H1 (cell line): ENCODE measurements at regions not wholly inside any gene's neighbourhood (a gene's known extent, or its start where the extent isn't known, plus 50 kb on each side); places are given as distances from the start of the nearest gene placed in this dataset.

Experiments used
- CTCF ChIA-PET: fragments of 300-600 bp; sonication (Branson Sonifier 250); formaldehyde crosslinking; loops from one replicate; lab custom pipeline; 2021; ENCODE audit not compliant: partially characterized antibody; lab: Charles Lee
- POLR2A ChIA-PET: fragments of 300-600 bp; sonication (Branson Sonifier 250); formaldehyde crosslinking; loops from one replicate; lab custom pipeline; 2021; ENCODE audit warnings: inconsistent platforms; ENCODE audit not compliant: partially characterized antibody; lab: Charles Lee
- DNase-seq, 2 experiments: peaks; one replicate each; pipeline versions ENCODE4 v3.0.0 to v3.0.0-alpha.2; 2010 to 2022; ENCODE audit warnings: low spot score in 2 of 2, low read depth in 1 of 2, mixed read lengths in 1 of 2
- FAIRE-seq: peaks from 2 replicates; lab custom pipeline; 2011; peaks lifted over from hg19 to GRCh38; lab: Jason Lieb, UNC
- H2AFZ ChIP-seq: 2 replicates; pipeline ENCODE4 v1.8.1; 2012; ENCODE audit warnings: low read length, inconsistent platforms
- H2AK5ac ChIP-seq: 2 replicates; pipeline ENCODE4 v1.6.1; 2013; ENCODE audit warnings: low read depth, low read length
- H2BK120ac ChIP-seq: replicated peaks from 2 replicates; pipeline ENCODE3; 2013; ENCODE audit warnings: low read depth, low read length, inconsistent platforms
- H2BK12ac ChIP-seq: 2 replicates; pipeline ENCODE4 v1.6.1; 2013; ENCODE audit warnings: low read depth, low read length
- H2BK15ac ChIP-seq: 2 replicates; pipeline ENCODE4 v1.6.1; 2013; ENCODE audit warnings: low read length
- H2BK20ac ChIP-seq: 2 replicates; pipeline ENCODE4 v1.6.1; 2013; ENCODE audit warnings: low read length
- H2BK5ac ChIP-seq: 2 replicates; pipeline ENCODE4 v1.6.1; 2013; ENCODE audit warnings: low read depth, low read length
- H3K14ac ChIP-seq: 2 replicates; pipeline ENCODE4 v1.6.1; 2013; ENCODE audit warnings: inconsistent platforms; ENCODE audit not compliant: insufficient read length
- H3K18ac ChIP-seq: 2 replicates; pipeline ENCODE4 v1.6.1; 2013; ENCODE audit warnings: low read length; ENCODE audit errors: extremely low read depth
- H3K23ac ChIP-seq: 2 replicates; pipeline ENCODE4 v1.6.1; 2013; ENCODE audit warnings: inconsistent platforms; ENCODE audit not compliant: insufficient read length
- H3K23me2 ChIP-seq: 2 replicates; pipeline ENCODE4 v1.6.1; 2013; ENCODE audit warnings: low read depth, low read length
- H3K27ac ChIP-seq: 2 replicates; pipeline ENCODE4 v1.6.1; 2011; ENCODE audit warnings: low read depth, low read length, inconsistent platforms
- H3K27me3 ChIP-seq, 4 experiments: replicated peaks in 1 of 4; 1 replicate in 1 of 4; 2 replicates in 3 of 4; pipeline versions ENCODE4 v1.6.1 to v1.8.1; 2011 to 2013; ENCODE audit warnings: low read length in 3 of 4, mild to moderate bottlenecking in 3 of 4, inconsistent platforms in 2 of 4, mixed read lengths in 2 of 4, moderate library complexity in 1 of 4; ENCODE audit not compliant: control insufficient read depth in 3 of 4, insufficient read depth in 3 of 4; ENCODE audit errors: extremely low read depth in 1 of 4
- H3K36me3 ChIP-seq, 4 experiments: 2 replicates each; pipeline versions ENCODE4 v1.6.1 to v1.8.1; 2011 to 2013; ENCODE audit warnings: mild to moderate bottlenecking in 4 of 4, low read length in 3 of 4, moderate library complexity in 2 of 4, control low read depth in 1 of 4, inconsistent platforms in 1 of 4; ENCODE audit not compliant: insufficient read depth in 4 of 4, control insufficient read depth in 2 of 4
- H3K4ac ChIP-seq: replicated peaks from 2 replicates; pipeline ENCODE3; 2013; ENCODE audit warnings: low read length, low read depth, mixed read lengths, inconsistent platforms; ENCODE audit not compliant: insufficient read length
- H3K4me1 ChIP-seq, 4 experiments: replicated peaks in 1 of 4; 1 replicate in 1 of 4; 2 replicates in 3 of 4; pipeline versions ENCODE4 v1.6.1 to v1.8.1; 2011 to 2013; ENCODE audit warnings: low read length in 3 of 4, inconsistent platforms in 2 of 4, mixed read lengths in 1 of 4; ENCODE audit not compliant: insufficient read depth in 4 of 4, control insufficient read depth in 3 of 4
- H3K4me2 ChIP-seq, 2 experiments: 2 replicates each; pipeline versions ENCODE4 v1.6.1 to v1.8.1; 2011 to 2013; ENCODE audit warnings: low read depth in 2 of 2, low read length in 2 of 2, control low read depth in 1 of 2, inconsistent platforms in 1 of 2, mild to moderate bottlenecking in 1 of 2; ENCODE audit not compliant: insufficient read depth in 1 of 2
- H3K4me3 ChIP-seq, 4 experiments: fragments of 200-600, 300-600 bp in 1 of 4; sonication (generic), shearing (Covaris generic), sonication (Bioruptor Twin) in 1 of 4; 2 replicates each; pipeline versions ENCODE4 v1.5.1 to v1.8.1; 2011 to 2016; ENCODE audit warnings: low read length in 4 of 4, low read depth in 3 of 4, control low read depth in 2 of 4, inconsistent platforms in 2 of 4, mild to moderate bottlenecking in 2 of 4, mixed read lengths in 1 of 4, moderate library complexity in 1 of 4; ENCODE audit not compliant: insufficient read depth in 2 of 4; ENCODE audit errors: extremely low read depth in 1 of 4
- H3K56ac ChIP-seq: replicated peaks from 2 replicates; pipeline ENCODE3; 2013; ENCODE audit warnings: low read depth, mild to moderate bottlenecking, mixed read lengths, low read length, inconsistent platforms; ENCODE audit not compliant: insufficient read length
- H3K79me1 ChIP-seq: 2 replicates; pipeline ENCODE4 v1.6.1; 2013; ENCODE audit warnings: low read depth, low read length, control low read depth
- H3K79me2 ChIP-seq, 2 experiments: 2 replicates each; pipeline versions ENCODE4 v1.6.1 to v1.8.1; 2012 to 2013; ENCODE audit warnings: low read length in 2 of 2, mild to moderate bottlenecking in 2 of 2, inconsistent platforms in 1 of 2; ENCODE audit not compliant: insufficient read depth in 2 of 2, control insufficient read depth in 1 of 2
- H3K9ac ChIP-seq, 4 experiments: replicated peaks in 1 of 4; 1 replicate in 1 of 4; 2 replicates in 3 of 4; pipeline versions ENCODE4 v1.6.1 to v1.8.1; 2011 to 2013; ENCODE audit warnings: low read depth in 3 of 4, low read length in 3 of 4, control low read depth in 2 of 4, mild to moderate bottlenecking in 2 of 4, moderate library complexity in 2 of 4, inconsistent platforms in 1 of 4; ENCODE audit errors: extremely low read depth in 1 of 4
- H3K9me3 ChIP-seq, 2 experiments: 2 replicates each; pipeline versions ENCODE4 v1.6.1 to v1.8.1; 2012 to 2013; ENCODE audit warnings: mild to moderate bottlenecking in 2 of 2, moderate library complexity in 2 of 2, control low read depth in 1 of 2, inconsistent platforms in 1 of 2, low read depth in 1 of 2, low read length in 1 of 2, mixed read lengths in 1 of 2; ENCODE audit not compliant: insufficient read depth in 2 of 2
- H4K20me1 ChIP-seq, 2 experiments: replicated peaks in 1 of 2; 2 replicates each; pipeline versions ENCODE3 to v1.8.1; 2011 to 2013; ENCODE audit warnings: inconsistent platforms in 2 of 2, low read length in 2 of 2, mild to moderate bottlenecking in 1 of 2; ENCODE audit not compliant: insufficient read depth in 2 of 2, control insufficient read depth in 1 of 2
- H4K5ac ChIP-seq: 2 replicates; pipeline ENCODE4 v1.6.1; 2013; ENCODE audit warnings: low read length, low read depth, mixed read lengths, inconsistent platforms; ENCODE audit not compliant: insufficient read length
- H4K8ac ChIP-seq: 2 replicates; pipeline ENCODE4 v1.8.0; 2013; ENCODE audit warnings: mild to moderate bottlenecking, moderate library complexity, low read length, inconsistent platforms; ENCODE audit not compliant: insufficient read depth; ENCODE audit errors: extremely low read depth
- H4K91ac ChIP-seq: replicated peaks from 2 replicates; pipeline ENCODE3; 2013; ENCODE audit warnings: low read length, mixed read lengths, inconsistent platforms; ENCODE audit not compliant: insufficient read length
- BCL11A ChIP-seq, 2 experiments: IDR thresholded peaks; one replicate each; pipeline ENCODE4 v1.6.1; 2011; ENCODE audit warnings: low read depth in 2 of 2, low read length in 2 of 2, mild to moderate bottlenecking in 2 of 2
- CHD2 ChIP-seq: IDR thresholded peaks from 2 replicates; pipeline ENCODE4 v1.6.1; 2012; ENCODE audit warnings: low read length, improper control_type of control experiment
- CREB1 ChIP-seq: IDR thresholded peaks from 2 replicates; pipeline ENCODE4 v1.6.1; 2012; ENCODE audit warnings: inconsistent platforms
- EGR1 ChIP-seq: IDR thresholded peaks from 2 replicates; pipeline ENCODE4 v1.6.1; 2011; ENCODE audit warnings: low read depth, low read length, borderline replicate concordance
- EP300 ChIP-seq, 2 experiments: IDR thresholded peaks; 1 replicate in 1 of 2; 2 replicates in 1 of 2; pipeline ENCODE4 v1.6.1; 2011 to 2012; ENCODE audit warnings: low read depth in 2 of 2, low read length in 2 of 2, mild to moderate bottlenecking in 2 of 2, borderline replicate concordance in 1 of 2, inconsistent platforms in 1 of 2, moderate library complexity in 1 of 2
- EZH2 ChIP-seq: fragments of 200-600 bp; sonication (generic); IDR thresholded peaks from 2 replicates; pipeline ENCODE4 v1.7.1; 2012; ENCODE audit warnings: low read depth, mild to moderate bottlenecking, moderate library complexity, low read length, inconsistent platforms; ENCODE audit not compliant: severe bottlenecking
- GABPA ChIP-seq: IDR thresholded peaks from 2 replicates; pipeline ENCODE4 v1.6.1; 2011; ENCODE audit warnings: mild to moderate bottlenecking, low read length, moderate library complexity, borderline replicate concordance; ENCODE audit not compliant: insufficient read depth
- NRF1 ChIP-seq: IDR thresholded peaks from 2 replicates; pipeline ENCODE4 v1.6.1; 2011; ENCODE audit warnings: mild to moderate bottlenecking, low read depth, low read length, improper control_type of control experiment
- RBBP5 ChIP-seq: IDR thresholded peaks from 2 replicates; pipeline ENCODE4 v1.7.1; 2012; ENCODE audit warnings: low read depth, mild to moderate bottlenecking, inconsistent platforms, low read length, moderate library complexity, borderline replicate concordance
- RFX5 ChIP-seq: IDR thresholded peaks from 2 replicates; pipeline ENCODE4 v1.6.1; 2011; ENCODE audit warnings: low read depth, low read length, improper control_type of control experiment, borderline replicate concordance
- RNF2 ChIP-seq: fragments of 200-900, 300-1000 bp; sonication (generic); IDR thresholded peaks from 2 replicates; pipeline ENCODE4 v1.7.1; 2016; ENCODE audit warnings: borderline replicate concordance, low read depth, mild to moderate bottlenecking, antibody characterized with exemption, low read length; ENCODE audit not compliant: poor library complexity, severe bottlenecking; ENCODE audit errors: missing control alignments
- RXRA ChIP-seq: IDR thresholded peaks from 2 replicates; pipeline ENCODE4 v1.6.1; 2011; ENCODE audit warnings: low read depth, mild to moderate bottlenecking, low read length, moderate library complexity; ENCODE audit not compliant: insufficient read depth
- SUZ12 ChIP-seq: fragments of 200-600 bp; sonication (generic); IDR thresholded peaks from 2 replicates; pipeline ENCODE4 v1.6.1; 2012; ENCODE audit warnings: mild to moderate bottlenecking, inconsistent platforms, low read length, moderate library complexity, mixed read lengths
- TAF7 ChIP-seq: optimal IDR thresholded peaks from 2 replicates; pipeline ENCODE3; 2011; ENCODE audit warnings: low read depth, mild to moderate bottlenecking, inconsistent platforms, low read length, moderate library complexity, borderline replicate concordance
- ZNF274 ChIP-seq: IDR thresholded peaks from 2 replicates; pipeline ENCODE4 v1.7.0; 2012; ENCODE audit warnings: low read length, borderline replicate concordance; ENCODE audit errors: extremely low read depth
- WGBS, 2 experiments: shearing (Covaris generic) in 1 of 2; methylation state at CpG; one replicate each; pipeline versions ENCODE4 v1.1.6 to v1.1.7; 2013 to 2015; ENCODE audit warnings: low lambda C conversion rate in 2 of 2, mixed read lengths in 2 of 2, inconsistent platforms in 1 of 2, low coverage in 1 of 2, missing lambda C conversion rate in 1 of 2; ENCODE audit not compliant: insufficient replicate concordance in 2 of 2, insufficient coverage in 1 of 2, insufficient read length in 1 of 2; ENCODE audit errors: extremely low coverage in 1 of 2, missing lambda C conversion rate in 1 of 2; 5-methylcytosine and 5-hydroxymethylcytosine counted together

GRCh38 chr13:65860306-65860705 lies 1369.8 kb downstream of the PCDH9 start:
- Histone ChIP-seq H4K91ac (no peak overlapping the region), H3K79me1 (no peaks in the 10 kb centered on the region), H3K18ac (no peak overlapping the region), H3K4me2 (no peak overlapping the region), H2BK20ac (no peak overlapping the region), H2BK15ac (no peak overlapping the region), H3K9me3 (no peaks in the 10 kb centered on the region), H3K4ac (no peak overlapping the region), H2AK5ac (no peak overlapping the region), H2AFZ (no peak overlapping the region), H2BK12ac (no peak overlapping the region), H3K27ac (no peak overlapping the region), H3K56ac (no peak overlapping the region), H3K4me1 (no peaks in the 10 kb centered on the region), H3K36me3 (no peaks in the 10 kb centered on the region), H3K4me3 (no peak overlapping the region), H2BK5ac (no peak overlapping the region), H3K79me2 (no peaks in the 10 kb centered on the region), H2BK120ac (no peak overlapping the region), H3K14ac (no peak overlapping the region), H4K5ac (no peak overlapping the region), H3K9ac (no peak overlapping the region), H3K27me3 (no peaks in the 10 kb centered on the region), H3K23ac (no peak overlapping the region), H4K8ac (no peak overlapping the region), H4K20me1 (no peaks in the 10 kb centered on the region), H3K23me2 (no peaks in the 10 kb centered on the region)
- ChIA-PET CTCF (interaction anchor here (1.6 kb wide), 1 partner anchor 23 kb away, joined by 5 read pairs; no protein-coding TSS in a partner anchor), POLR2A (no interaction called here)
- WGBS, 2 experiments, result 100% methylated on average over 2 of the region's 2 CpGs; no CpG with 5 or more reads in 1 of the 2 experiments
- FAIRE-seq (no peak), DNase-seq (no peak)
- no peak for TF ChIP-seq EP300 (IDR thresholded peaks at IDR 0.05; ENCODE audit: borderline replicate concordance in 1 of 2, low read depth in 2 of 2, low read length in 2 of 2)
- no peak for TF ChIP-seq RXRA
- TF ChIP-seq RNF2, result no peak
- no peak for TF ChIP-seq TAF7
- TF ChIP-seq CHD2, result no peak
- TF ChIP-seq GABPA, result no peak
- TF ChIP-seq SUZ12, result no peak
- TF ChIP-seq RBBP5, result no peak
- TF ChIP-seq EGR1, result no peak
- TF ChIP-seq CREB1, result no peak
- no peak for TF ChIP-seq ZNF274
- TF ChIP-seq NRF1, result no peak
- no peak for TF ChIP-seq BCL11A (IDR thresholded peaks at IDR 0.05; ENCODE audit: low read depth in 2 of 2, low read length in 2 of 2)
- no peak for TF ChIP-seq EZH2
- TF ChIP-seq RFX5, result no peak
